GM18861 (cell line): ENCODE measurements at regions not wholly inside any gene's neighbourhood (a gene's known extent, or its start where the extent isn't known, plus 50 kb on each side); places are given as distances from the start of the nearest gene placed in this dataset.
"Not testable (repeated sequence)": the region's sequence is repeated elsewhere in the genome, so short reads cannot be mapped to it uniquely, and the experiment has no call there.

Experiments used
- ATAC-seq: cut with Tn5 transposase; IDR thresholded peaks from one replicate; pipeline ENCODE4 v1.9.1; 2021; ENCODE audit not compliant: unreplicated experiment

DNA sequence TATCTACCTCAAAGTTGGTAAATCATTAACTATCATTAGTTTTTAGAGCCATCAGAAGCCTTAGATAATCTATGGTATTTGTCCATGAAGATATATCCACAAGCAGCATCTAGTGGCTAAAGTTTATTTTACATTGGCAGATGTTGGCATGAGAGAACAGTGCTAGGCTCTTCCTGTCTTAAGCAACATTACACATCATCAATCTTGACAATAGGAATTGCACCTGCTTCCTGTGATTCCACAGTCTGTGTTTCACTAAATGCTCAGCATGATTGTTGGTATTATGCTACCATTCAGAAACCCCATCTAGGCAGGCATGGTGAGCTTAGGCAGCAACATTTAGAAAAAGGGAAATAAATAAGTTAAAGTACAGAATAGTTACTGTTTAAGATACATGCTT is 246.6 kb downstream of the SLCO4C1 start:
- no peak for ATAC-seq

DNA sequence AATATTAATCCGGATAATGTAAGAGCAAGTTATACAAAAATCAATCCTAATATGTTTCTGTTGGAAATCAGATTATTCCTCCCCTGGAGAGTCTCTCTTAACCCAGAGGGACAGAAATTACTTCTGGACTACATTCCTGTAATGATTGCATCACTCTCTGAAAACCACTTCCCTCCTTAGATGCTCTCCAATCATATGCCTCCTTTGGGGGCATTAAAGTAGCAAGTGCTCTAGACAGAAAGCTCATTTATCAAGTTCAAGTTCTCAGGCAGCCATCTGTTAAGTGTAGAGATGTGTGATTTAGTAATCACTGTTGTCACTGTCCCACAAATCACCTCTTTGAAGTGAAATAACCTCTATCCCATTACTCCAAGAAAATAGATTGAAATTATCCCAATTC is 247.1 kb downstream of the SLCO4C1 start:
- no peak for ATAC-seq

GRCh38 chr5:102047073-102047472 is 249.0 kb downstream of the SLCO4C1 start:
- ATAC-seq, result not testable (repeated sequence)

DNA sequence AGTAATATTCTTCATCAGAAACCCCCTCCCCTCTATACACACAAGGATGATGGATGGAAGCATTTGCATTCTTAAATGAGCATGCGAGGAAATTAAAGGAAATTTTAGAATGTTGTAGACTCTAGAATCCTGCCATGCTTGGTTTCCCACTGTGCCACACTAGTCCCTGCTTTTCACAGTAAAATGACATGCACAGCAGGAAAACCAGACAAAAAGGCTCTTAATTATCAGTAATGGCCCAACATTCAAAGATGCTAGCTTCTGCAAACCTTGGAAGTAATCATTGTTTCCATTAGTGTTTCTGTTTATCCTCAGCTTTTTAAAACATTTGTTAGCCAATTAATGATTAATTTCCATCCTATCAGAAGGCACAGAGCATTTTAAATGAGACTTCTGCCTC is 255.8 kb downstream of the SLCO4C1 start:
- no peak for ATAC-seq

- no peak for ATAC-seq
These were observed 259.2 kb downstream of the SLCO4C1 start for GRCh38 chr5:102036927-102037326.

DNA sequence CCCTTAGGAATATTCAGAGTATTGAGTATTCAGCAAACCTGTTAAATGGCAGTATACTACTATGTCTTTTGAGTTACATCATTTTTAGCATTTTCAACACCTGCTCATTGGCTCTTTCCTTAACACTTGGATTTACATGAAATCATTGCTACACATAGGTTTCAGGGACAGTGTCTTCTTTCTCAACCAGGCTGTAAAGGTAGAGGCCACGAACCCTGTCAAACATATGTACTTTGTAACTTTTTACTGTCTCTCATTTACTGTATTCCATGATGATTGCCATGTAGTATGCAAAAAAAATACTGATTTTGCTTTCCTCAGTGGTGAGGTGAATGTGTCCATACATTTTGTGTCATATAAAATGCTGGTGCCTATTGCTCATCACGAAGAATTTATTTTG is 264.4 kb downstream of the SLCO4C1 start:
- ATAC-seq, result no peak

- no peak for ATAC-seq
These were observed 277.4 kb downstream of the SLCO4C1 start for GRCh38 chr5:102018690-102019089.

DNA sequence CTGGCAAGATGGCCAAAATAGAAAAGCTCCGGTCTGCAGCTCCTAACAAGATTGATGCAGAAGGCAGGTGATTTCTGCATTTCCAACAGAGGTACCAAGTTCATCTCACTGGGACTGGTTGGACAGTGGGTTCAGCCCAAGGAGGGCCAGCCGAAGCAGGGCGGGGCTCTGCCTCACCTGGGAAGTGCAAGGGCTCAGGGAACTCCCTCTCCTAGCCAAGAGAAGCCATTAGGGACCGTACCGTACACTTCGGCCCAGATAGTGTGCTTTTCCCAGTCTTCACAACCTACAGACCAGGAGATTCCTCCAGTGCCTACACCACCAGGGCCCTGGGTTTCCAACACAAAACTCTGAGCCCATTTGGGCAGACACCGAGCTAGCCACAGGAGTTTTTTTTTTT is 277.8 kb downstream of the SLCO4C1 start:
- no peak for ATAC-seq

DNA sequence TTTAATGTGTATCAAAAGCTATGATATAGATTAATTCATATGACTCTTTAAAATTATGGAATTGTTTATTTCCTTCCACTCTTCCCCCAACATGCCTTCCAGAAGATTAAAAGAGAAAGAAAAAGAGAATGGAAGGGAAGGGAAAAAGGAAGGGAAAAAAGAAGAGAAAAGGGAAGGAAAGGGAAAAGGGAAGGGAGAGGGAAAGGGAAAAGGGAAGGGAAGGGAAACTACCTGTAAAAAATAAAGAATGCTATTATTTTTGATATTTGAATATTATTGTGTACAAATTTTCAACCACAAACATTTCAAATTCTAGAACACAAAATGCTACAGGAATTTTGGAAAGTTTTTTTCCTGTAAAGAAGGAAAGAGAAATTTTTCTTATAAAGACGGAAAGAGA is 281.7 kb downstream of the SLCO4C1 start:
- no peak for ATAC-seq

- ATAC-seq, result no peak
These were observed 285.4 kb downstream of the SLCO4C1 start for GRCh38 chr5:102010644-102011043.

DNA sequence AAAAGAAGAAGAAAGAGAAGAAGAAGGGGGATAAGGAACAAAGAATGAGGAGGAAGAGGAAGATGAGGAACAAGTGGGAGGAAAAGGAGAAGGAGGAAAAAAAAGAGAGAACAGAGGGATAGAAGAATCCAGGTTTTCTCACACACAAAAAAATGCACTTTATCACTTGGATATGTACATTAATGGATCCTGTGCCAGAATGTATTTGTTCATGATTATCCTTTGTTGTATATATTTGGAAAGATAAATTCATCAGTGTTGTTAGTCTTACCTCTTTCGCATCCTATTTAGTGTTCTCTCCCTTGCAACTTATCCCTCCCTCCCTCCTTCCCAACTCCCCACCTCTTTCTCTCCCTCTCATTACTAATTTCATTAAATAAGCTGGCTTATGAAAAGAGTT is 298.8 kb downstream of the SLCO4C1 start:
- ATAC-seq, result no peak

- ATAC-seq, result no peak
These were observed 300.5 kb downstream of the SLCO4C1 start for GRCh38 chr5:101995585-101995984.

DNA sequence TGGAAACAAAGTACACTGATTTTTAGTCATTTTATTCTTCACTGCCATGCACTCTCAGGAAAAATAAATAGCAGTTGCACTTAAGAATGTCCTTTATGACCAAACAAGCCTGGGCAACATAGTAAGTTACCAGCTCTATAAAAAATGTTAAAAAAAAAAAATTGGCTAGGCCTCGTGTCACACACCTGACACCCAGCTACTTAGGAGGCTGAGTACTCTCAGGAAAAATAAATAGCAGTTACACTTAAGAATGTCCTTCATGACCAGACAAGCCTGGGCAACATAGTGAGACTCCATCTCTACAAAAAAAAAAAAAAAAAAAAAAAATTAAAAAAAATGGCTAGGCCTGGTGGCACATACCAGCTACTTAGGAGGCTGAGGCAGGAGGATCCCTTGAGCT is 304.6 kb downstream of the SLCO4C1 start:
- no peak for ATAC-seq

GRCh38 chr5:101989659-101990058 is 306.4 kb downstream of the SLCO4C1 start:
- no peak for ATAC-seq

DNA sequence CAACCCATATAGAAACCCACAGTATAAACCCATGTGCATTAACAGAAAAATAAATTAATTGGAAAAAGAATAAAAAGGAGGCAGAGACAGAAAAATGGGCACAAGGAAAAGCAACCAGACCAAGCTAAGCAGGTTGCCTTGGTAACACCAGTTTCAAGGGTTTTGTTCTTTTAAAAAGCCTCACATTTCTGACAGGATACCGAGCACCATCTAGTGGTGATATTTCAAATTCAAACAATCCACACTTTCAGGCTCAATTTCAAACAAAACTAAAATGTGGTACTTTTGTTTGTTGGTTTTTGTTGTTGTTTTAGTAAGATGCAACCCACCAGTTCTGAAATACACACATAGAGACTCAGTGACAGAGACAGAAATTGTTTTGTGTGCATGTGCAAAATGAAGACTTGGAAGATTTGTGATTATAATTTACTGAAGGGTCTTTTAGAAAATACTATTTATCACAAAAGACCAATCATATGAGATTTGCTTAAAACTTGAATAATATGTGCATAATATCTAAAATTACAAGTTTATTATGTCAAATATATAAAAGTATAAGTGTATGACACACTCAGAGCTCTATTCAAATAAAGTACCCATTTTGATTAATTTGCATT is 318.2 kb downstream of the SLCO4C1 start:
- ATAC-seq, result peak; percentile 96

GRCh38 chr5:101976933-101977332 is 319.2 kb downstream of the SLCO4C1 start:
- no peak for ATAC-seq

DNA sequence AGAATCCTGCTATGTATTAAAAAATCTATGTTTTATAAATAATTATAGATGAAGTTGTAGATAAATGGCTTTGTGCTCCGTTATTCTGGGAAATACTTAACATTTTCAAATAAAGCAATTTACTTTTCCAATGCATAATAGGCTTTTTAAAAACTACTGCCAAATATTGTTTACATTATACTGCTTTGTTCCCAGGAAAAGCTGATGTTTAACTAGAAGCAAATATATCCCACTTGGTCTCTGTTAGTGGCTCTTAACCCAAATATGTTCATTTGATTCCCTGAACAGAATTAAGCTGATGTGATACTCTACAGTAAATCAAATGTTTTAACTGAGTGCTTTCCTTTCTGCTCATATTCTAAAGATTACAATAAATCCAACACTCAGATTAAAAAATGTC is 326.3 kb downstream of the SLCO4C1 start:
- no peak for ATAC-seq

DNA sequence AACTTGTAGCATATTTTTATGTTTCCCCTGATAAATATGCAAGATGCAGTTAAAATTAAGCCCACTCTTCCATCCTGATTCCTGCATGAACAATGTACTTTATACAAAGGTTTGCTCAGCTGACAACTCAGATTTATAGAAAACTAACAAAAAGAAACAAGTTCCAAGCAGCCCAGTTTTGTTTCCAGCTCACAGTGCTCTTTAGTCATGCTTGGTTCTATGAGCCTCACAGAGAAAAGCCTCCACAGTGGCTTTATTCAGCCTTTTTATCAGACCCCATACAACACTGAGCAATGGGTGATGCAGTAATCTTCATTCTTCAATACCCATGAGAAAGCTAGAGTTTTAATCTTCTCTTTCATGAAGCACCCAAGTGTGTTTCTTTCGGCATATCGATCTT is 329.6 kb downstream of the SLCO4C1 start:
- no peak for ATAC-seq

- no peak for ATAC-seq
These were observed 340.2 kb downstream of the SLCO4C1 start for GRCh38 chr5:101955891-101956290.

GRCh38 chr5:101950019-101950418 is 346.1 kb downstream of the SLCO4C1 start:
- ATAC-seq, result no peak

GRCh38 chr5:101948615-101949014 is 347.5 kb downstream of the SLCO4C1 start:
- ATAC-seq, result no peak

DNA sequence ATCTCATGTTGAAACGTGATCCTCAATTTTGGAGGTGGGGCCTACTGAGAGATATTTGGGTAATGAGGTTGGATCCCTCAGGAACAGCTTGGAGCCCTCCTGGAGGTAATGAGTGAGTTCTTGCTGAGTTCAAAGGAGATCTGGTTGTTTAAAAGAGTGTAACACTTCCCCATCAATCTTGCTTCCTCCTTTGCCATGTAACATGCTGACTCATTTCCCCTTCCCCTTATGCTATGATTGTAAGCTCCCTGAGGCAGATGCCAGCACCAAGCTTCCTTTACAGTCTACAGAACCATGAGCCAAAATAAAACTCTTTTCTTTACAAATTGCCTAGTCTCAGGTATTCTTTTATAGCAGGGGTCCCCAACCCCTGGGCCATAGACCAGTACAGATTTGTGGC is 352.3 kb downstream of the SLCO4C1 start:
- no peak for ATAC-seq

DNA sequence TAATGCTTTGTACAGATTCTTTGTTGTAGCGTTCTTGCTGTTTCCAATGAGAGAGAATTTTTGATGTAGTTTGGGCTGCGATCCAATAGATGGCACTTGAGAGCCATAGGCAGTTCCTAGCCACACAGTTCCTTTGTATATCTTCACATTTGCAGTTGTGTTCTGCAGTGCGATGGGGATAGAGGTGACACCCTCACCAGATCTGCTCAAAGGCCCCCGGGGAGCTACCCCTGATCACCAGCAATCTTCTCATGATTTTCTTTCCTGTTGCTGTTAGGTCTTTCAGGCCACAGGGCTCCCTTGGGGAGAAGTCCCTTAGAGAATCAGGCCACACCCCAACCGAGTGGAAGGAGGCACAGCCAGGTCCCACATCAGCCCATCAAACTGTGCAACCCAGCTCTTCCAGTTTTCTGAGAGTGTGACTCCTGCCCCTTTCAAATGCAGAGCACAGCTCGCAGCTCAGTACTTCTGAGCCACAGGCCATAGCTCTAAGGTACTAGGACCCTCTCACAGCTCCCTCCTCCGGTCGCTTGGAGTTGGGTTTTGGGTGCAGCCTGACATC is 353.7 kb downstream of the SLCO4C1 start:
- ATAC-seq, result peak; percentile 79
